ENCODE measurements at regions not wholly inside any gene's neighbourhood (a gene's known extent, or its start where the extent isn't known, plus 50 kb on each side); places are given as distances from the start of the nearest gene placed in this dataset.

DNA sequence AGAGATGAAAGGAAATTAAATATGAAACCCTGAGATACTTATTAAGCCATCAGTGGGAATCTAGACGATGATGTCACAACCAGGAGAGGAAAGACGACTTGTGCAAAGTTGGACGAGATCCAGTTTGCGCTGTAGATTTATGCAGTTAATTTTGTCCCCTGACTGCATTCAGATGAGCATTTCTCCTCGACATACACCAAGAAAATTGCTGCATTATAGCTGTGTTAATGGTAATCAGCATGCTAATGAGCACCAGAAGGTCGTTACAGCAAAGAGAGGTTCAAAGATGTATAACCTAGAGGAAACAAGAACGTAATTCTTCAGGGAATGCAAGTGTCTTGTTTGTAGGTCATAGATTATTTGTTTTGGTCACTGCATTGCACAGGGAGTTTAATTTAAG lies 371.7 kb downstream of the RBM26 start:
- TF ChIP-seq, protein P1, sequence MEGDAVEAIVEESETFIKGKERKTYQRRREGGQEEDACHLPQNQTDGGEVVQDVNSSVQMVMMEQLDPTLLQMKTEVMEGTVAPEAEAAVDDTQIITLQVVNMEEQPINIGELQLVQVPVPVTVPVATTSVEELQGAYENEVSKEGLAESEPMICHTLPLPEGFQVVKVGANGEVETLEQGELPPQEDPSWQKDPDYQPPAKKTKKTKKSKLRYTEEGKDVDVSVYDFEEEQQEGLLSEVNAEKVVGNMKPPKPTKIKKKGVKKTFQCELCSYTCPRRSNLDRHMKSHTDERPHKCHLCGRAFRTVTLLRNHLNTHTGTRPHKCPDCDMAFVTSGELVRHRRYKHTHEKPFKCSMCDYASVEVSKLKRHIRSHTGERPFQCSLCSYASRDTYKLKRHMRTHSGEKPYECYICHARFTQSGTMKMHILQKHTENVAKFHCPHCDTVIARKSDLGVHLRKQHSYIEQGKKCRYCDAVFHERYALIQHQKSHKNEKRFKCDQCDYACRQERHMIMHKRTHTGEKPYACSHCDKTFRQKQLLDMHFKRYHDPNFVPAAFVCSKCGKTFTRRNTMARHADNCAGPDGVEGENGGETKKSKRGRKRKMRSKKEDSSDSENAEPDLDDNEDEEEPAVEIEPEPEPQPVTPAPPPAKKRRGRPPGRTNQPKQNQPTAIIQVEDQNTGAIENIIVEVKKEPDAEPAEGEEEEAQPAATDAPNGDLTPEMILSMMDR (IDR thresholded peaks at IDR 0.05; ENCODE audit: insufficient read depth, low read length, poor library complexity, severe bottlenecking) = no peak
- no peak for TF ChIP-seq EZH2phosphoT487 (conservative IDR thresholded peaks at IDR 0.05; ENCODE audit: low read length)
